Endothelial cell of umbilical vein (primary cell): ENCODE measurements at regions not wholly inside any gene's neighbourhood (a gene's known extent, or its start where the extent isn't known, plus 50 kb on each side); places are given as distances from the start of the nearest gene placed in this dataset.

Experiments used
- BruUV-seq: library from RNA; stranded (reverse); fragments of 400-500 nt; replicated peaks from 2 replicates; lab custom pipeline; 2021; lab: Mats Ljungman, UMichigan
- CTCF ChIA-PET: fragments of 300-600, 350-600 bp; sonication (Branson Sonifier 250); formaldehyde crosslinking; loops from one replicate; lab custom pipeline; 2021; ENCODE audit warnings: antibody characterized with exemption, inconsistent platforms; lab: Charles Lee
- POLR2A ChIA-PET: fragments of 300-600, 350-600 bp; sonication (Branson Sonifier 250); formaldehyde crosslinking; loops from one replicate; lab custom pipeline; 2021; ENCODE audit warnings: antibody characterized with exemption, inconsistent platforms; lab: Charles Lee
- DNase-seq: peaks from one replicate; pipeline ENCODE4 v3.0.0-alpha.2; 2011; ENCODE audit warnings: low read depth, low spot score
- FAIRE-seq: peaks from 2 replicates; lab custom pipeline; 2011; peaks lifted over from hg19 to GRCh38; lab: Jason Lieb, UNC
- H2AFZ ChIP-seq: 2 replicates; pipeline ENCODE4 v1.6.0; 2012; ENCODE audit warnings: low read depth, low read length, control low read depth, inconsistent platforms
- H3K27ac ChIP-seq: 2 replicates; pipeline ENCODE4 v1.5.1; 2011; ENCODE audit warnings: low read depth, mild to moderate bottlenecking, control low read depth, low read length, moderate library complexity; ENCODE audit not compliant: insufficient read depth
- H3K27me3 ChIP-seq, 2 experiments: 2 replicates each; pipeline versions ENCODE4 v1.6.0 to v1.6.1; 2011; ENCODE audit warnings: low read length in 2 of 2, mixed read lengths in 1 of 2; ENCODE audit not compliant: control insufficient read depth in 2 of 2, insufficient read depth in 2 of 2
- H3K36me3 ChIP-seq, 2 experiments: 2 replicates in 1 of 2; 3 replicates in 1 of 2; pipeline ENCODE4 v1.5.1; 2011; ENCODE audit warnings: low read length in 2 of 2, mild to moderate bottlenecking in 1 of 2, moderate library complexity in 1 of 2; ENCODE audit not compliant: control insufficient read depth in 2 of 2, insufficient read depth in 2 of 2; ENCODE audit errors: extremely low read depth in 1 of 2
- H3K4me1 ChIP-seq: 3 replicates; pipeline ENCODE4 v1.5.1; 2011; ENCODE audit warnings: mild to moderate bottlenecking, low read length; ENCODE audit not compliant: control insufficient read depth, insufficient read depth; ENCODE audit errors: extremely low read depth
- H3K4me2 ChIP-seq: 2 replicates; pipeline ENCODE4 v1.6.1; 2011; ENCODE audit warnings: low read length, control low read depth, mixed read lengths; ENCODE audit not compliant: insufficient read depth
- H3K4me3 ChIP-seq, 3 experiments: fragments of 200-600 bp in 1 of 3; sonication (generic), shearing (Covaris generic) in 1 of 3; replicated peaks in 1 of 3; 2 replicates each; pipeline ENCODE4 v1.5.1; 2011 to 2016; ENCODE audit warnings: control low read depth in 3 of 3, low read length in 3 of 3, mild to moderate bottlenecking in 2 of 3, inconsistent platforms in 1 of 3, low read depth in 1 of 3, moderate library complexity in 1 of 3; ENCODE audit not compliant: insufficient read depth in 1 of 3
- H3K79me2 ChIP-seq: 2 replicates; pipeline ENCODE4 v1.6.0; 2012; ENCODE audit warnings: low read length, inconsistent platforms; ENCODE audit not compliant: control insufficient read depth, insufficient read depth
- H3K9ac ChIP-seq: replicated peaks from 2 replicates; pipeline ENCODE3; 2011; ENCODE audit warnings: low read length, control low read depth; ENCODE audit not compliant: insufficient read depth; ENCODE audit errors: extremely low read depth
- H3K9me1 ChIP-seq: replicated peaks from 3 replicates; pipeline ENCODE4 v1.6.0; 2011; ENCODE audit warnings: mild to moderate bottlenecking, low read length; ENCODE audit not compliant: control insufficient read depth, insufficient read depth; ENCODE audit errors: extremely low read depth
- H3K9me3 ChIP-seq: replicated peaks from 2 replicates; pipeline ENCODE4 v1.5.1; 2012; ENCODE audit warnings: low read length, inconsistent platforms; ENCODE audit not compliant: control insufficient read depth, insufficient read depth
- H4K20me1 ChIP-seq: replicated peaks from 2 replicates; pipeline ENCODE3; 2011; ENCODE audit warnings: mild to moderate bottlenecking, low read length; ENCODE audit not compliant: control insufficient read depth, insufficient read depth; ENCODE audit errors: extremely low read depth
- EZH2 ChIP-seq: IDR thresholded peaks from 2 replicates; pipeline ENCODE4 v1.6.1; 2012; ENCODE audit warnings: borderline replicate concordance, low read depth, mild to moderate bottlenecking, moderate library complexity, low read length, inconsistent platforms; ENCODE audit not compliant: severe bottlenecking
- FOS ChIP-seq: IDR thresholded peaks from 2 replicates; pipeline ENCODE4 v1.6.1; 2011; ENCODE audit warnings: mild to moderate bottlenecking, low read length, moderate library complexity, borderline replicate concordance; ENCODE audit not compliant: insufficient read depth
- GATA2 ChIP-seq: IDR thresholded peaks from 2 replicates; pipeline ENCODE4 v1.7.0; 2011; ENCODE audit warnings: low read depth, mild to moderate bottlenecking, moderate library complexity, mixed read lengths, low read length; ENCODE audit not compliant: insufficient read length, insufficient read depth
- JUN ChIP-seq: IDR thresholded peaks from 2 replicates; pipeline ENCODE4 v1.6.1; 2011; ENCODE audit warnings: borderline replicate concordance, low read depth; ENCODE audit not compliant: insufficient read length, insufficient read depth
- MYC ChIP-seq: IDR thresholded peaks from one replicate; pipeline ENCODE4 v1.6.1; 2011; ENCODE audit warnings: mild to moderate bottlenecking, low read depth, low read length
- POLR2A ChIP-seq: IDR thresholded peaks from 2 replicates; pipeline ENCODE4 v1.6.1; 2012; ENCODE audit warnings: low read depth, mild to moderate bottlenecking, control low read depth, low read length
- POLR2AphosphoS5 ChIP-seq: IDR thresholded peaks from 2 replicates; pipeline ENCODE4 v1.6.1; 2012; ENCODE audit warnings: low read depth, mild to moderate bottlenecking, control low read depth, low read length, moderate library complexity; ENCODE audit not compliant: insufficient read depth
- dilution Hi-C: fragments of 300-500 bp; cut with MboI; formaldehyde crosslinking; loops from one replicate; pipeline ENCODE4 v1.15.0; 2019; ENCODE audit warnings: low sequenced_read_pairs; ENCODE audit not compliant: extremely low pct_ligation_motif_present
- intact Hi-C: fragments of 100-400 bp; cut with micrococcal nuclease; formaldehyde crosslinking; loops from one replicate; pipeline ENCODE4 v1.10.0; 2022
- TF ChIP-seq, protein P1 (sequence below), 2 donors: IDR thresholded peaks; 1 replicate in 1 of 2; 2 replicates in 1 of 2; pipeline ENCODE4 v1.5.1; 2011; ENCODE audit warnings: low read length in 2 of 2, mild to moderate bottlenecking in 2 of 2, moderate library complexity in 2 of 2, control low read depth in 1 of 2, inconsistent platforms in 1 of 2, low read depth in 1 of 2; ENCODE audit not compliant: insufficient read depth in 1 of 2; ENCODE audit errors: extremely low read depth in 1 of 2
- TF ChIP-seq, protein P2 (sequence below): IDR thresholded peaks from 2 replicates; pipeline ENCODE4 v1.6.1; 2011; ENCODE audit not compliant: insufficient read depth, insufficient read length

DNA sequence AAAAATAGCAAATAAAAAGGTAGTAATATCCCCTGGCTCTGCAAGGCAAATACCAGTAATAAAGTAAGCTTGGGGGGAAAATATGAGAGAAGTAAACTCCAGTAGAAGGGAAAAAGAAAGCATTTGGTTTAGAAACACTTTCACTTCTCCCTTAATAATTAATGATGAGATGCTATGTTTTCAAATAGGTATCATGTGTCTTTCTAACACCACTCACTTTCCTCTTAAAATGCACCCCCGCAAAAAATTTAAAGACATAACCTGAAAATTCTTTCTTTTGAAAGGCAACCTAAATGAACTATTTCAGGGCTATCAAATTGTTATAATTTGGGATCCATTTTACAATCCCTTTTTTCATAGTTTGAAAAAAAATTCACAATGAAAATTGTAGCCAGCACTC lies 240.3 kb downstream of the SNX10 start:
- no peak overlapping the region for H3K9ac ChIP-seq
- H3K4me3 ChIP-seq, result no peak overlapping the region
- no peak overlapping the region for H2AFZ ChIP-seq
- H3K36me3 ChIP-seq, result no peaks in the 10 kb centered on the region
- BruUV-seq, result no TSS peak
- TF ChIP-seq GATA2 (no peak), FOS (no peak), JUN (no peak), EZH2 (no peak), MYC (no peak), POLR2A (no peak), POLR2AphosphoS5 (no peak)
- TF ChIP-seq, protein P1, sequence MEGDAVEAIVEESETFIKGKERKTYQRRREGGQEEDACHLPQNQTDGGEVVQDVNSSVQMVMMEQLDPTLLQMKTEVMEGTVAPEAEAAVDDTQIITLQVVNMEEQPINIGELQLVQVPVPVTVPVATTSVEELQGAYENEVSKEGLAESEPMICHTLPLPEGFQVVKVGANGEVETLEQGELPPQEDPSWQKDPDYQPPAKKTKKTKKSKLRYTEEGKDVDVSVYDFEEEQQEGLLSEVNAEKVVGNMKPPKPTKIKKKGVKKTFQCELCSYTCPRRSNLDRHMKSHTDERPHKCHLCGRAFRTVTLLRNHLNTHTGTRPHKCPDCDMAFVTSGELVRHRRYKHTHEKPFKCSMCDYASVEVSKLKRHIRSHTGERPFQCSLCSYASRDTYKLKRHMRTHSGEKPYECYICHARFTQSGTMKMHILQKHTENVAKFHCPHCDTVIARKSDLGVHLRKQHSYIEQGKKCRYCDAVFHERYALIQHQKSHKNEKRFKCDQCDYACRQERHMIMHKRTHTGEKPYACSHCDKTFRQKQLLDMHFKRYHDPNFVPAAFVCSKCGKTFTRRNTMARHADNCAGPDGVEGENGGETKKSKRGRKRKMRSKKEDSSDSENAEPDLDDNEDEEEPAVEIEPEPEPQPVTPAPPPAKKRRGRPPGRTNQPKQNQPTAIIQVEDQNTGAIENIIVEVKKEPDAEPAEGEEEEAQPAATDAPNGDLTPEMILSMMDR (IDR thresholded peaks at IDR 0.05; ENCODE audit: extremely low read depth in 1 of 2, insufficient read depth in 1 of 2, low read depth in 1 of 2, low read length in 2 of 2), result no peak
- TF ChIP-seq, protein P2, sequence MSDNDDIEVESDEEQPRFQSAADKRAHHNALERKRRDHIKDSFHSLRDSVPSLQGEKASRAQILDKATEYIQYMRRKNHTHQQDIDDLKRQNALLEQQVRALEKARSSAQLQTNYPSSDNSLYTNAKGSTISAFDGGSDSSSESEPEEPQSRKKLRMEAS, result no peak
- H3K4me1 ChIP-seq, result no peaks in the 10 kb centered on the region
- dilution Hi-C loops, result no loop called here
- ChIA-PET CTCF (no interaction called here), POLR2A (no interaction called here)
- H3K27me3 ChIP-seq, result peaks cover 9 to 15% of the 10 kb centered on the region in 2 experiments
- DNase-seq, result no peak
- intact Hi-C loops, result no loop called here
- no peaks in the 10 kb centered on the region for H3K79me2 ChIP-seq
- H4K20me1 ChIP-seq, result no peaks in the 10 kb centered on the region
- no peak overlapping the region for H3K4me2 ChIP-seq
- FAIRE-seq, result no peak
- no peaks in the 10 kb centered on the region for H3K9me1 ChIP-seq
- no peak overlapping the region for H3K27ac ChIP-seq
- H3K9me3 ChIP-seq, result no peaks in the 10 kb centered on the region
